Esophagus (tissue), 2 donors: ENCODE measurements at regions not wholly inside any gene's neighbourhood (a gene's known extent, or its start where the extent isn't known, plus 50 kb on each side); places are given as distances from the start of the nearest gene placed in this dataset.

Experiments used
- H3K27ac ChIP-seq, 2 donors: one replicate each; pipeline ENCODE4 v1.5.1; 2013; ENCODE audit warnings: low read depth in 2 of 2, mild to moderate bottlenecking in 2 of 2, inconsistent platforms in 1 of 2, low read length in 1 of 2, moderate library complexity in 1 of 2
- H3K27me3 ChIP-seq, 2 donors: one replicate each; pipeline ENCODE4 v1.6.1; 2013; ENCODE audit warnings: low read length in 2 of 2, control low read depth in 1 of 2, mild to moderate bottlenecking in 1 of 2; ENCODE audit not compliant: insufficient read depth in 2 of 2, control insufficient read depth in 1 of 2
- H3K36me3 ChIP-seq, 2 donors: one replicate each; pipeline ENCODE4 v1.6.1; 2013; ENCODE audit warnings: low read length in 1 of 2; ENCODE audit not compliant: control insufficient read depth in 2 of 2, insufficient read depth in 2 of 2
- H3K4me1 ChIP-seq, 2 donors: one replicate each; pipeline ENCODE4 v1.6.1; 2013; ENCODE audit warnings: low read length in 1 of 2; ENCODE audit not compliant: control insufficient read depth in 2 of 2, insufficient read depth in 2 of 2
- H3K4me3 ChIP-seq, 2 donors: one replicate each; pipeline ENCODE4 v1.5.1; 2013; ENCODE audit warnings: low read length in 2 of 2, mild to moderate bottlenecking in 2 of 2, low read depth in 1 of 2, moderate library complexity in 1 of 2
- H3K9me3 ChIP-seq, 2 donors: one replicate each; pipeline ENCODE4 v1.6.1; 2013; ENCODE audit warnings: mild to moderate bottlenecking in 2 of 2, low read depth in 1 of 2, low read length in 1 of 2, moderate library complexity in 1 of 2; ENCODE audit not compliant: control insufficient read depth in 2 of 2, insufficient read depth in 1 of 2
- WGBS, 2 donors: extraction: QIAGEN DNeasy Blood & Tissue Kit; methylation state at CpG; one replicate each; pipeline ENCODE4 v1.1.7; 2013; 5-methylcytosine and 5-hydroxymethylcytosine counted together
- donor health status: healthy with polysubstance abuse.
- donor health status: Bipolar disorder and iron deficiency.

GRCh38 chr4:129422277-129422676 lies 326.3 kb downstream of the C4orf33 start:
- Histone ChIP-seq H3K4me1 (no peaks in the 10 kb centered on the region), H3K27me3 (no peaks in the 10 kb centered on the region), H3K9me3 (no peaks in the 10 kb centered on the region), H3K36me3 (no peaks in the 10 kb centered on the region), H3K27ac (no peak overlapping the region), H3K4me3 (no peak overlapping the region)

DNA sequence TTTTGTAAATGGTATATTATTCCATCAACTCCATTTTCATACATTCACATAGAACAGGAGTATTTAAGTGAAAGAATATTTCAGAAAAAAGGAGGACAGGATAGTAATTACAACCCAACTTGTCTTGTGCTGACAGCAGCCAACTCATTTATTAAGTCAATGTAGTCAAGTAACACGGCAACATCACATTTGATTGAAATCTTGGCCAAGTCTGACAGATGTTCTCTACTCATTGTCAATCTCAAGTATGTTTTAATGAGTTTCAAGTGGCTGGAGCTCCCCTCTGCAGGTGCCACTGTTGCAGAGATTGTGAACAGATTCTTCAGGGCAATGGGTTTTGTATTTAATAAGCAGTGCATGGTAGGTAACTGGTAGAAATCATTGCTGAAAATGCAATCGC lies 332.5 kb downstream of the C4orf33 start:
- Histone ChIP-seq H3K4me1 (no peaks in the 10 kb centered on the region), H3K36me3 (no peaks in the 10 kb centered on the region), H3K27ac (no peak overlapping the region), H3K9me3 (no peaks in the 10 kb centered on the region), H3K4me3 (no peak overlapping the region), H3K27me3 (no peaks in the 10 kb centered on the region)
- WGBS, 2 donors: 60 to 76% methylated on average over 2 of the region's 2 CpGs

- no peaks in the 10 kb centered on the region for H3K9me3 ChIP-seq
- no peak overlapping the region for H3K27ac ChIP-seq
- H3K4me3 ChIP-seq: no peak overlapping the region
- no peaks in the 10 kb centered on the region for H3K27me3 ChIP-seq
- H3K36me3 ChIP-seq: no peaks in the 10 kb centered on the region
- WGBS, 2 donors: 31% methylated on average over 2 of the region's 2 CpGs
- H3K4me1 ChIP-seq: no peaks in the 10 kb centered on the region
These were observed 333.8 kb downstream of the C4orf33 start for GRCh38 chr4:129429581-129430320.

- no peak overlapping the region for H3K4me3 ChIP-seq
- no peaks in the 10 kb centered on the region for H3K27me3 ChIP-seq
- no peaks in the 10 kb centered on the region for H3K4me1 ChIP-seq
- H3K27ac ChIP-seq: no peak overlapping the region
- WGBS, 2 donors: 90 to 91% methylated on average over 4 of the region's 4 CpGs
- H3K9me3 ChIP-seq: no peaks in the 10 kb centered on the region
- no peaks in the 10 kb centered on the region for H3K36me3 ChIP-seq
These were observed 341.4 kb downstream of the C4orf33 start for GRCh38 chr4:129437347-129437746.

GRCh38 chr4:129438456-129438981 lies 342.6 kb downstream of the C4orf33 start:
- Histone ChIP-seq H3K4me3 (no peak overlapping the region), H3K4me1 (no peaks in the 10 kb centered on the region), H3K27ac (no peak overlapping the region), H3K36me3 (no peaks in the 10 kb centered on the region), H3K9me3 (no peaks in the 10 kb centered on the region), H3K27me3 (no peaks in the 10 kb centered on the region)
- 79 to 82% methylated on average over 4 of the region's 4 CpGs for WGBS, 2 donors

GRCh38 chr4:129446074-129446473 lies 350.1 kb downstream of the C4orf33 start:
- H3K9me3 ChIP-seq: no peaks in the 10 kb centered on the region
- no peak overlapping the region for H3K4me3 ChIP-seq
- H3K27ac ChIP-seq: no peak overlapping the region
- no peaks in the 10 kb centered on the region for H3K27me3 ChIP-seq
- H3K36me3 ChIP-seq: no peaks in the 10 kb centered on the region
- no peaks in the 10 kb centered on the region for H3K4me1 ChIP-seq
- 68 to 79% methylated on average over 1 of the region's 1 CpG for WGBS, 2 donors

- no peaks in the 10 kb centered on the region for H3K4me1 ChIP-seq
- 85 to 91% methylated on average over 4 of the region's 4 CpGs for WGBS, 2 donors
These were observed 357.7 kb downstream of the C4orf33 start for GRCh38 chr4:129453524-129454200.

GRCh38 chr4:129455482-129455881 lies 359.5 kb downstream of the C4orf33 start:
- H3K4me3 ChIP-seq: no peak overlapping the region
- H3K4me1 ChIP-seq: no peaks in the 10 kb centered on the region
- 49 to 66% methylated on average over 1 of the region's 1 CpG for WGBS, 2 donors
- no peak overlapping the region for H3K27ac ChIP-seq
- H3K9me3 ChIP-seq: no peaks in the 10 kb centered on the region
- no peaks in the 10 kb centered on the region for H3K36me3 ChIP-seq
- H3K27me3 ChIP-seq: no peaks in the 10 kb centered on the region

More at GRCh38 chr4:129453524-129454200, 357.7 kb downstream of the C4orf33 start:
- Histone ChIP-seq H3K27me3 (no peaks in the 10 kb centered on the region), H3K36me3 (no peaks in the 10 kb centered on the region), H3K27ac (no peak overlapping the region), H3K4me3 (no peak overlapping the region), H3K9me3 (no peaks in the 10 kb centered on the region)

- Histone ChIP-seq H3K27me3 (no peaks in the 10 kb centered on the region), H3K4me1 (no peaks in the 10 kb centered on the region), H3K4me3 (no peak overlapping the region), H3K9me3 (no peaks in the 10 kb centered on the region), H3K27ac (no peak overlapping the region), H3K36me3 (no peaks in the 10 kb centered on the region)
- 94 to 95% methylated on average over 1 of the region's 1 CpG for WGBS, 2 donors
These were observed 372.7 kb downstream of the C4orf33 start for GRCh38 chr4:129468624-129469023.

- H3K27ac ChIP-seq: no peak overlapping the region
- 80 to 86% methylated on average over 4 of the region's 4 CpGs for WGBS, 2 donors
- no peaks in the 10 kb centered on the region for H3K27me3 ChIP-seq
- H3K36me3 ChIP-seq: no peaks in the 10 kb centered on the region
- H3K4me3 ChIP-seq: no peak overlapping the region
- H3K9me3 ChIP-seq: no peaks in the 10 kb centered on the region
- H3K4me1 ChIP-seq: no peaks in the 10 kb centered on the region
These were observed 378.7 kb downstream of the C4orf33 start for GRCh38 chr4:129474698-129475097.
